ENCODE measurements at regions not wholly inside any gene's neighbourhood (a gene's known extent, or its start where the extent isn't known, plus 50 kb on each side); places are given as distances from the start of the nearest gene placed in this dataset.

GRCh38 chr3:34386309-34386708 lies 587.9 kb downstream of the PDCD6IP start:
- TF ChIP-seq POLR2A (IDR thresholded peaks at IDR 0.05; ENCODE audit: low read depth, low read length) (no peak), POLR2AphosphoS5 (IDR thresholded peaks at IDR 0.05; ENCODE audit: low read depth, low read length) (no peak), TAF1 (IDR thresholded peaks at IDR 0.05; ENCODE audit: borderline replicate concordance, low read depth, low read length) (no peak)

Data from GM12892 (cell line).